Neural cell (in vitro differentiated cells): ENCODE measurements at regions not wholly inside any gene's neighbourhood (a gene's known extent, or its start where the extent isn't known, plus 50 kb on each side); places are given as distances from the start of the nearest gene placed in this dataset.

Source experiments
- CTCF ChIP-seq: fragments of 450-650 bp; IDR thresholded peaks from 2 replicates; pipeline ENCODE4 v1.5.1; 2014; ENCODE audit warnings: antibody characterized with exemption, mild to moderate bottlenecking, moderate library complexity; ENCODE audit not compliant: poor library complexity, severe bottlenecking
- EP300 ChIP-seq: fragments of 450-650 bp; conservative IDR thresholded peaks from 2 replicates; pipeline ENCODE4 v1.6.1; 2014; ENCODE audit warnings: antibody characterized with exemption, mild to moderate bottlenecking, moderate library complexity; ENCODE audit not compliant: poor library complexity, severe bottlenecking
- POLR2AphosphoS5 ChIP-seq: IDR thresholded peaks from 2 replicates; pipeline ENCODE4 v1.6.1; 2012
- REST ChIP-seq: IDR thresholded peaks from 2 replicates; pipeline ENCODE4 v1.6.1; 2012; ENCODE audit warnings: borderline replicate concordance
- SMC3 ChIP-seq: fragments of 450-650 bp; conservative IDR thresholded peaks from 2 replicates; pipeline ENCODE4 v1.6.1; 2014; ENCODE audit warnings: antibody characterized with exemption, mild to moderate bottlenecking, moderate library complexity; ENCODE audit not compliant: poor library complexity

- TF ChIP-seq REST (no peak), CTCF (no peak), POLR2AphosphoS5 (no peak), SMC3 (no peak), EP300 (no peak)
Measured at GRCh38 chr20:24806705-24807676, 142.1 kb upstream of the CST7 start.
